NCI-H1436 treated with DMSO at 0.1 percent for 48 hours (cell line): ENCODE measurements at regions not wholly inside any gene's neighbourhood (a gene's known extent, or its start where the extent isn't known, plus 50 kb on each side); places are given as distances from the start of the nearest gene placed in this dataset.
"Not testable (repeated sequence)": the region's sequence is repeated elsewhere in the genome, so short reads cannot be mapped to it uniquely, and the experiment has no call there.

ENCODE experiments used
- DNase-seq: peaks from one replicate; lab custom pipeline; 2025; lab: John Stamatoyannopoulos, UW

DNA sequence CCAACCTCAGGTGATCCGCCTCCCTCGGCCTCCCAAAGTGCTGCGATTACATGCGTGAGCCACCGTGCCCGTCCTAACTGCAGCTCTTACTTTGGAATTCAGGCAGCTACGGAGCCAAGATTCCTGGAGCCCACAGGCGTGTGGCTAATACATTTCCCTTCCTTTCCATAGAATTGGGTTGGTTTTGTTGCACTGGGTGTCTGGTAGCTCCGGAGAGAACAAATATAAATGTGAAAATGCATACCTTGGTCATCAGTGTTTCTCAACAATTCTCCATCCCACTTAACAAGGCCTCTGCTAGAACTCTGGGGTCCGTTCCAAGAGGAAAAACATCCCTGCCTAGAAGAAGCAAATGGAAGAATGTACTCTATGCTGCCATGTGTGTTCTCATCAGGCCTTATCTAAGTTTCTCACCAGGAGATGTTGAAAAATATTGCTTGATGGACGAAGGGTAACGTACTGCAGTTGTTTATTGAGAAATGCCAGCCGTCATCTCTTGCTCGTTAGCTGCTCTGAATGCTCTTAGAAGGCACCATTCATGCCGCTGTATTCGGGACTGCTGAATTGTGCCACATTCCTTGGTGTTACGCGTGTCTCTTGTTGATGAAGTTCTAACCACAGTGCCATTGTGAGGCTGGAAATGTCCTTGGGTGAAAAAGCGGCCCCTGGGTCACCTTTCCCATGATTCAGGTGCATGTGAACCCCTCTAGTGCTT is 50.5 kb upstream of the CD99 start:
- no peak for DNase-seq

DNA sequence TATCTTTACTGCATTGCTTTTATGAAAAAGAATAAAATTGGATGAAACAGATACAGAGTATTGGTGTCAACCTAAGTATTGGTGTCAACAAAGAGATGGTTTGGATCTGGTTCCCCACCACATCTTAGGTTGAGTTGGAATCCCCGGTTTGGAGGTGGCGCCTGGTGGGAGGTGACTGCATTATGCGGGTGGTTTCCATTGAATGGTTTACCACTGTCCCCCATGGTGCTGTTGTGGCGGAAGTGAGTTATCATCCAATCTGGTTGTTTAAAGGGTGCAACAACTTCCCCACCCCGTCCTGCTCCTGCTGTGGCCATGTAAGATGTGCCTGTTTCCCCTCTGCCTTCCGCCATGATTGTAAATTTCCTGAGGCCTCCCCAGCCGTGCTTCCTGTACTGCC is 52.8 kb upstream of the CD99 start:
- no peak for DNase-seq

DNA sequence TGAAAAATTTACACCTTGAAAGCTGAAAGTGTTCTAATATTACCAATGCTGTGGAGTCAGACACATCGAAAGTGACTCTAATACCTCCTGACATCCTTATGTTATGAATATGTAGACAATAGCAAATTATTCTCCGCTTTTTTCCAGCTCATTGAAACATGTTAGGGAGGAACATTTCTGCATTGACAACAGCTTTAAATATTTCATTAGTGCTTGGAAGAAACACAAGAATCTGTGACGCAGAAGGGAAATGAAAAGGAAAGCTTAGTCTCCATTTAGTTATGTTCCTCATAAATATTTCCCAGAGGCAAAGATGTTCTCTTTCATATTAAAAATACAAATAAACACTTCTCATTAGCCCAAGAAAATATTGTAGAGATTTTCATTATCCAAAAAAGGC is 55.8 kb upstream of the CD99 start:
- DNase-seq: no peak

GRCh38 chrX:2632533-2633504 is 58.3 kb upstream of the CD99 start:
- DNase-seq: no peak

DNA sequence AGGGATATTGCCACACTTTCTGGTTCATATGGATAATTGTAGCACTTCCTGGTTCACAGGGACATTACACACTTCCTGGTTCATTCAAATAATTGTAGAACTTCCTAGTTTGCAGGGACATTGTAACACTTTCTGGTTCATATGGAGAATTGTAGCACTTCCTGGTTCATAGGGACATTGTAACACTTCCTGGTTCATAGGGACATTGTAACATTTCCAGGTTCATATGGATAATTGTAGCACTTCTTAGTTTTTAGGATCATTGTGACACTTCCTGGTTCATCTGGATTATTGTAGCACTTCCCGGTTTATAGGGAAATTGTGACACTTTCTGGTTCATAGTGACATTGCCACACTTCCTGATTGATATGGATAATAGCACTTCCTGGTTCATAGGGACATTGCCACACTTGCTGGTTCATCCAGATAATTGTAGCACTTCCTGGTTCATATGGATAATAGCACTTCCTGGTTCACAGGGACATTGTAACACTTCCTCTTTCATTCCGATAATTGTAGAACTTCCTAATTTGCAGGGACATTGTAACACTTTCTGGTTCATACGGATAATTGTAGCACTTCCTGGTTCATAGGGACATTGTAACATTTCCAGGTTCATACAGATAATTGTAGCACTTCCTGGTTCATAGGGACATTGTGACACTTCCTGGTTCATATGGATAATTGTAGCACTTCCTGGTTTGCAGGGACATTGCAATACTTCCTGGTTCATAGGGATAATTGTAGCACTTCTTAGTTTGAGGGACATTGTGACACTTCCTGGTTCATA is 59.2 kb upstream of the CD99 start:
- no peak for DNase-seq

DNA sequence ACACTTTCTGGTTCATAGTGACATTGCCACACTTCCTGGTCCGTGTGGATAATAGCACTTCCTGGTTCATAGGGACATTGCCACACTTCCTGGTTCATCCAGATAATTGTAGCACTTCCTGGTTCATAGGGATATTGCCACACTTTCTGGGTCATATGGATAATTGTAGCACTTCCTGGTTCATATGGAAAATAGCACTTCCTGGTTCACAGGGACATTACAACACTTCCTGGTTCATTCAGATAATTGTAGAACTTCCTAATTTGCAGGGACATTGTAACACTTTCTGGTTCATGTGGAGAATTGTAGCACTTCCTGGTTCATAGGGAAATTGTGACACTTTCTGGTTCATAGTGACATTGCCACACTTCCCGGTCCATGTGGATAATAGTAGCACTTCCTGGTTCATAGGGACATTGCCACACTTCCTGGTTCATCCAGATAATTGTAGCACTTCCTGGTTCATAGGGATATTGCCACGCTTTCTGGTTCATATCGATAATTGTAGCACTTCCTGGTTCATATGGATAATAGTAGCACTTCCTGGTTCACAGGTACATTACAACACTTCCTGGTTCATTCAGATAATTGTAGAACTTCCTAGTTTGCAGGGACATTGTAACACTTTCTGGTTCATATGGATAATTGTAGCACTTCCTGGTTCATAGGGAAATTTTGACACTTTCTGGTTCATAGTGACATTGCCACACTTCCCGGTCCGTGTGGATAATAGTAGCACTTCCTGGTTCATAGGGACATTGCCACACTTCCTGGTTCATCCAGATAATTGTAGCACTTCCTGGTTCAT is 60.0 kb upstream of the CD99 start:
- not testable (repeated sequence) for DNase-seq

DNA sequence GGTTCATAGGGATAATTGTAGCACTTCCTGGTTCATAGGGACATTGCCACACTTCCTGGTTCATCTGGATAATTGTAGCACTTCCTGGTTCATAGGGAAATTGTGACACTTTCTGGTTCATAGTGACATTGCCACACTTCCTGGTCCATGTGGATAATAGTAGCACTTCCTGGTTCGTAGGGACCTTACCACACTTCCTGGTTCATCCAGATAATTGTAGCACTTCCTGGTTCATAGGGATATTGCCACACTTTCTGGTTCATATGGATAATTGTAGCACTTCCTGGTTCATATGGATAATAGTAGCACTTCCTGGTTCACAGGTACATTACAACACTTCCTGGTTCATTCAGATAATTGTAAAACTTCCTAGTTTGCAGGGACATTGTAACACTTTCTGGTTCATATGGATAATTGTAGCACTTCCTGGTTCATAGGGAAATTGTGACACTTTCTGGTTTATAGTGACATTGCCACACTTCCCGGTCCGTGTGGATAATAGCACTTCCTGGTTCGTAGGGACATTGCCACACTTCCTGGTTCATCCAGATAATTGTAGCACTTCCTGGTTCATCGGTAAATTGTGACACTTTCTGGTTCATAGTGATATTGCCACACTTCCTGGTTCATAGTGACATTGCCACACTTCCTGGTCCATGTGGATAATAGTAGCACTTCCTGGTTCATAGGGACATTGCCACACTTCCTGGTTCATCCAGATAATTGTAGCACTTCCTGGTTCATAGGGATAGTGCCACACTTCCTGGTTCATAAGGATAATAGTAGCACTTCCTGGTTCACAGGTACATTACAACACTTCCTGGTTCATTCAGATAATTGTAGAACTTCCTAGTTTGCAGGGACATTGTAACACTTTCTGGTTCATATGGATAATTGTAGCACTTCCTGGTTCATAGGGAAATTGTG is 60.8 kb upstream of the CD99 start:
- not testable (repeated sequence) for DNase-seq

- no peak for DNase-seq
Measured at GRCh38 chrX:2629316-2630007, 61.6 kb upstream of the CD99 start.

- DNase-seq: no peak
Measured at GRCh38 chrX:2628751-2629315, 62.3 kb upstream of the CD99 start.

DNA sequence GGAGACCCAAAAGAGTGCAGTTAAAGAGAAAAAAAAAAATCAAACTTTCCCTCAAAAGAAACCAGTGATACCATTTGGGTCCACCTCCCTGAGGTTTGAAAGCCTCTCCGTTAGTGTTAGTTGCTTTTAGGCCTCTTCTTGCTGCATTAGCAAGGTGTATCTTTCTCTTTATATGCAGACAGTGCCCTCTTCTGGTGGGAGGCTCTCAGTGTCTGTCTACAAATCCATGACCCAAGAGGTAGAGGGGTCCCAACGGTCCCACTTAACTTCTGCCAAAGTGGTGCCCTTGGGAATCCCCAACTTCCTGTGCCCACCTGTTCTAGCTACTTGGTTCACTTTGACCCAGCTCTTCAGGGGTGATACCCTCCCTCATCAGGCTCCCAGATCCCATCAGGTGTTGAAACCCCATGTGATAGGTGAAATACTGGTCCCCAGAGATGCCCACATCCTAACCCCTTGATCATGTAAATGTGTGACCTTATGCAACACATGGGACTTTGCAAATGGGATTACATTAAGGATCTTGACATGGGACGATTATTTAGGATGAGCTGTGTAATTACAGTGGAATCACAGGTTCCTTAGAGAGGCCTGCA is 63.7 kb upstream of the CD99 start:
- no peak for DNase-seq

DNA sequence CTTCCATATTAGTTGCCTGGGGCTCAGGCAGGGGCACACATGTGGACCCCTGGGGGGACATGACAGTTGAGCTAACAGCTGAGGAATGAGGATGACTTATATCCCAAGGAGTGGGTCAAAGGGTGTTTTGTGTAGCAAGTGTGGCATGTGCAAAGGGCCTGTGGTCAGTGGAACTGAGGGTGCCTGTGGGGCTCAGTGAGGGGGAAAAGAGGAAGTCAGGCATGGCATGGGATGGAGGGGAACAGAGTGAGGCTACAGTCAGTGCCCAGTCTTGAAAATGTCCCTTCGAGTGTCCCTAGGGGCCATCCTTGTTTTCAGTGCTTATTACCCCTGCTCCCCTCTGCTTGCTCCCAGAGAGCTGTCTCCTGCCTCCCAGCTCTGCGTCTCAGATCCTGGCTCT is 64.3 kb upstream of the CD99 start:
- DNase-seq: no peak

- no peak for DNase-seq
Measured at GRCh38 chrX:2620576-2620975, 70.5 kb upstream of the CD99 start.

DNA sequence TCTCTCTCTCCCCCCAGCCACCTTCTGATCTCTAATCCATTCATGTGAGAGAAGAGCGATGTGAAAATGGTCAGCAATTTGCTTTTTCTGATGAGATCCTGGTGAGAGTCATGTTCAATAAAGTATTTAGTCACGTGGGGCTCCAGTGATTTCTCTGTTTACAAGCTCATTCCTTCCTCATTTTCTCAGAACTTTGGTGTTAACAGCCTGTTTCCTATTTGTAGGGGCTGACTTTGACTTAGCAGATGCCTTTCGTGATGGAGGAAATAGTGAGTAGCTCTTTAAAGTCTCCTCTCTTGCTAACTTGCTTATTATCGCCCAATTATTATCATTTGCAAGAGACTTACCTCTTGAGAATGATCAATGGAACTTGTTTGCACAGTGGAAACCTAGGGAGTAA is 72.6 kb upstream of the CD99 start:
- no peak for DNase-seq

DNA sequence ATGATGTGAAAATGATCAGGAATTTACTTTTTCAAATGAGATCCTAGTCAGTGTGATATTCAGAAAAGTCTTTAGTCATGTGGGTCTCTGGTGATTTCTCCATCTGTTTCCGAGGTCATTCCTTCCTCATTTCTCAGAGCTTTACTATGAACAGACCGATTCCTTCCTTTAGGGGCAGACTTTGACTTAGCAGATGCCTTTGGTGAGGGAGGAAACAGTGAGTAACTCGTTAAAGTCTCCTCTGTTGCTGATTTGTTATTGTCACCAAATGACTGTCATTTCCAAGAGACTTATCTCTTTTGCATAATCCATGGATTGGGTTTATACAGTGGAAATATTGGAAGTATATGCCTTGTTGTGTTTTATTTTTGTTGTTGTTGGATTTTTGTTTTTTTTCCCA is 76.2 kb upstream of the CD99 start:
- DNase-seq: no peak

DNA sequence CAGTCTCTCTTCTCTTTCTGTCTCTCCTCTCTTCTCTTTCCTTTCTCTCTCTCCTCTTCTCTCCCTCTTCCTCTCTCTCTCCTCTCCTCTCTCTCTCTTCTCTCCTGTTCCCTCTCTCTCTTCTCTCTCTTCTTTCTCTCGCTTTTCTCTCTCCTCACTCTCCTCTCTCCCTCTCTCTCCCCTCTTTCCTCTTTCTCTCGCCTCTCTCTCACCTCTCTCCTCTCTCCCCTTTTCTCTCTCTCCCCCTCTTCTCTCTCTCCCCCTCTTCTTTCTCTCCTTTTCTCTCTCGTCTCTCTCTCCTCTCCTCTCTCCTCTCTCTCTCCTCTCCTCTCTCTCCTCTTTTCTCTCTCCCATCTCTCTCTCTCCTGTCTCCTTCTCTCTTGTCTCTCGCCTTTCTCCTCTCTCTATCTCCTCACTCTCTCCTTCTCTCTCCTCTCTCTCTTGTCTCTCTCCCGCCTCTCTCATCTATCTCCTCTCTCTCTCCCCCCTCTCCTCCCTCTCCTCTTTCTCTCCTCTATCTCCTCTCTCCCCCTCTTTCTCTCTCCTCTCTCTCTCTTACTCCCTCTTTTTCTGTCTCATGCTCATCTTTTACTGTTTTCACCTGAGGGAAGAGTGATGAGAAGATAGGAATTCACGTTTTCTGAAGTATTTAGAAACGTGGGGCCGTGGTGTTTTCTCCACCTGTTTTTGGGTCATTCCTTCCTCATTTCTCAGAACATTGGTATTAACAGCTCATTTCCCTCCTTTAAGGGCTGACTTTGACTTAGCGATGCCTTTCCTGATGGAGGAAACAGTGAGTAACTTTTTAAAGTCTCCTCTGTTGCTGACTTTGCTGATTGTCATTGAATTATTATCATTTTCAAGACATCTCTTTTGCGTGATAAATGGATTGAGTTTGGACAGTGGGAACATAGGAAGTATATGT is 80.6 kb upstream of the CD99 start:
- no peak for DNase-seq

DNA sequence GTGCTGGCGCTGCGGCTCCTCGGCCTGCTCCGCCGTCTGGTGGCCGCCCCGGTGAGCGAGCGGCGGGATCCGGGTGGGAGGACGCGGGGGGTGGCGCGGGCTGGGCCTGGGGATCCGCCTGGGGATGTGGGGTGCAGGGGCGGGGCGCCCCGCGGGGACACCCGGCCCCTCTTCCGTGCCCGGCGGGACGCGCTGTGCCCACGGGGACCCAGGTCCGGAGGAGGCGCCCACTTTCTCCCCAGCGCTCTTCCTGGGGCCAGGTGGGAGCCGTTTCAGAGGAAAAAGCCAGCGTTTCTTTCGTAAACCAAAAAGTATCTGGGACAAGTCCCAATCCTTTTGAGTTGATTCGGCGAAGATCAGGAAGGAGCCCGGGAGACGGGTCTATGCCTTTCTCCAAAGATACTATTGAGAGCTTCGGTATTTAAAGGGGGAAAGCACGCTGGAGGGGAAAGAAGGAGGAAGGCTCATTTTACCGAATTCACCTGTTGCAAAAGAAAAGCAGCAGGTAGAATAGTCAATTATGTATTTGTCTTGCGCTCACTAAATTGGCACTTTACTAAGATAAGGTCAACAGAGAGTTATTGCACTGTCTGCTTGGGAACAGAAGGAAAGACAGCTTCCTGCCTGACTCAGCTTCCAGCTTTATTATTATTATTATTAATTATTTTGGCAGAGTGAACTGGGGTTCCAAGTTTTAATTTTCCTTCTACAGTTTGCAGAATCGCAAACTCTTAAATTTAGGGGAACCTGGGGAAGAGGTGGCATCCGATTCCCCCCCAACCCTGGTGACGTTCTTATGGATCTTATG is 81.5 kb upstream of the CD99 start:
- DNase-seq: no peak
